Tibial artery (tissue), 4 donors: ENCODE measurements at regions not wholly inside any gene's neighbourhood (a gene's known extent, or its start where the extent isn't known, plus 50 kb on each side); places are given as distances from the start of the nearest gene placed in this dataset.
A peak's percentile ranks its signal among the peaks of the same experiment; 100 is the strongest.

ENCODE experiments used
- DNase-seq, 2 donors: peaks; one replicate each; pipeline ENCODE4 v3.0.0-alpha.2; 2019
- H3K27ac ChIP-seq, 2 donors: fragments of 200-600 bp; sonication (generic) in 1 of 2; 1 replicate in 1 of 2; 2 replicates in 1 of 2; pipeline ENCODE4 v1.5.1; 2018 to 2019; ENCODE audit warnings: mild to moderate bottlenecking in 1 of 2
- H3K27me3 ChIP-seq, 2 donors: fragments of 200-600 bp; sonication (generic) in 1 of 2; one replicate each; pipeline versions ENCODE4 v1.5.1 to v1.6.0; 2016 to 2019
- H3K36me3 ChIP-seq, 3 donors: fragments of 200-600 bp; sonication (generic) in 2 of 3; one replicate each; pipeline ENCODE4 v1.5.1; 2016 to 2019; ENCODE audit warnings: mild to moderate bottlenecking in 2 of 3
- H3K4me1 ChIP-seq, 4 donors: fragments of 200-600 bp; sonication (generic) in 2 of 4; 1 replicate in 3 of 4; 2 replicates in 1 of 4; pipeline ENCODE4 v1.5.1; 2016 to 2019
- H3K4me3 ChIP-seq, 2 donors: fragments of 200-600 bp; sonication (generic) in 1 of 2; 1 replicate in 1 of 2; 2 replicates in 1 of 2; pipeline ENCODE4 v1.5.1; 2018 to 2019; ENCODE audit warnings: mild to moderate bottlenecking in 2 of 2
- H3K9me3 ChIP-seq, 3 donors: fragments of 200-600 bp; sonication (generic) in 1 of 3; one replicate each; pipeline ENCODE4 v1.5.1; 2016 to 2019
- CTCF ChIP-seq, 2 experiments: fragments of 200-600 bp in 1 of 2; fragments of 450-650 bp in 1 of 2; IDR thresholded peaks; one replicate each; pipeline ENCODE4 v1.5.1; 2017 to 2019; ENCODE audit warnings: antibody characterized with exemption in 2 of 2, mild to moderate bottlenecking in 1 of 2, moderate library complexity in 1 of 2
- intact Hi-C: fragments of 100-400 bp; cut with DNase I; formaldehyde crosslinking; loops from one replicate; pipeline ENCODE4 v1.15.0; 2023; ENCODE audit warnings: low total_unique reads

GRCh38 chr4:41408859-41409593 lies 128.9 kb upstream of the LIMCH1 start:
- H3K27ac ChIP-seq: peak overlapping the region; percentile 25 to 36
- no peak for DNase-seq
- no peak overlapping the region for H3K4me3 ChIP-seq
- no peaks in the 10 kb centered on the region for H3K36me3 ChIP-seq
- H3K27me3 ChIP-seq: no peaks in the 10 kb centered on the region
- TF ChIP-seq CTCF (IDR thresholded peaks at IDR 0.05): no peak
- H3K4me1 ChIP-seq: peaks cover 0 to 60% (median 19%) of the 10 kb centered on the region in 4 donors
- intact Hi-C loops: no loop called here
- H3K9me3 ChIP-seq: no peaks in the 10 kb centered on the region

- DNase-seq: no peak
- intact Hi-C loops: no loop called here
- Histone ChIP-seq H3K27me3 (no peaks in the 10 kb centered on the region), H3K4me1 (peaks cover 0 to 60% (median 19%) of the 10 kb centered on the region in 4 donors), H3K27ac (peak overlapping the region; percentile 25 to 36), H3K9me3 (no peaks in the 10 kb centered on the region), H3K36me3 (no peaks in the 10 kb centered on the region), H3K4me3 (no peak overlapping the region)
- TF ChIP-seq CTCF (IDR thresholded peaks at IDR 0.05): no peak
These were observed 128.4 kb upstream of the LIMCH1 start for GRCh38 chr4:41409594-41409895.

GRCh38 chr4:41410049-41410448 lies 127.9 kb upstream of the LIMCH1 start:
- H3K4me1 ChIP-seq: peaks cover 0 to 60% (median 19%) of the 10 kb centered on the region in 4 donors
- no peaks in the 10 kb centered on the region for H3K9me3 ChIP-seq
- peak overlapping the region; percentile 25 to 36 for H3K27ac ChIP-seq
- H3K36me3 ChIP-seq: no peaks in the 10 kb centered on the region
- no peak overlapping the region for H3K4me3 ChIP-seq
- DNase-seq: no peak
- intact Hi-C loops: no loop called here
- TF ChIP-seq CTCF (IDR thresholded peaks at IDR 0.05): no peak
- H3K27me3 ChIP-seq: no peaks in the 10 kb centered on the region

GRCh38 chr4:41413670-41414411 lies 124.1 kb upstream of the LIMCH1 start:
- Histone ChIP-seq H3K4me3 (no peak overlapping the region), H3K36me3 (no peaks in the 10 kb centered on the region), H3K4me1 (peaks cover 0 to 54% (median 18%) of the 10 kb centered on the region in 4 donors), H3K27me3 (no peaks in the 10 kb centered on the region), H3K27ac (no peak overlapping the region), H3K9me3 (no peaks in the 10 kb centered on the region)
- DNase-seq: no peak
- TF ChIP-seq CTCF (IDR thresholded peaks at IDR 0.05): no peak
- intact Hi-C loops: no loop called here

GRCh38 chr4:41414412-41414779 lies 123.6 kb upstream of the LIMCH1 start:
- intact Hi-C loops: no loop called here

More at GRCh38 chr4:41414412-41414779, 123.6 kb upstream of the LIMCH1 start:
- Histone ChIP-seq H3K9me3 (no peaks in the 10 kb centered on the region), H3K4me1 (peaks cover 0 to 54% (median 15%) of the 10 kb centered on the region in 4 donors), H3K4me3 (no peak overlapping the region), H3K36me3 (no peaks in the 10 kb centered on the region), H3K27me3 (no peaks in the 10 kb centered on the region), H3K27ac (no peak overlapping the region)
- no peak for DNase-seq
- TF ChIP-seq CTCF (IDR thresholded peaks at IDR 0.05): no peak
